ENCODE measurements at regions not wholly inside any gene's neighbourhood (a gene's known extent, or its start where the extent isn't known, plus 50 kb on each side); places are given as distances from the start of the nearest gene placed in this dataset.
A peak's percentile ranks its signal among the peaks of the same experiment; 100 is the strongest.

- TF ChIP-seq PPARA (CRISPR knock-in tag; IDR thresholded peaks at IDR 0.05; ENCODE audit: borderline replicate concordance) = no peak
- no peak for TF ChIP-seq ARNTL (CRISPR knock-in tag; IDR thresholded peaks at IDR 0.05; ENCODE audit: borderline replicate concordance, low read depth)
- no peak for TF ChIP-seq BACH2 (CRISPR knock-in tag; IDR thresholded peaks at IDR 0.05; ENCODE audit: borderline replicate concordance)
- TF ChIP-seq CSDC2 (CRISPR knock-in tag; IDR thresholded peaks at IDR 0.05) = no peak
- no peak for TF ChIP-seq ZFP30 (CRISPR knock-in tag; IDR thresholded peaks at IDR 0.05)
- no peak for TF ChIP-seq TOX (CRISPR knock-in tag; IDR thresholded peaks at IDR 0.05; ENCODE audit: borderline replicate concordance)
- no peak for TF ChIP-seq ZC3H10 (CRISPR knock-in tag; IDR thresholded peaks at IDR 0.05)
- TF ChIP-seq SNAI2 (CRISPR knock-in tag; IDR thresholded peaks at IDR 0.05) = no peak
- ATAC-seq = no peak
Observed at GRCh38 chr18:35875566-35875965, 96.9 kb upstream of the RMP24 start.

GRCh38 chr18:35876243-35876642 lies 96.2 kb upstream of the RMP24 start:
- peak; percentile 73; the same call in 1 of the 2 replicates for TF ChIP-seq TSHZ2 (CRISPR knock-in tag; IDR thresholded peaks at IDR 0.05)
- TF ChIP-seq ZNF8 (CRISPR knock-in tag; IDR thresholded peaks at IDR 0.05) = 0 out of 2 replicates have a peak, but pooled peaks have one; percentile 38
- no peak for TF ChIP-seq PPARA (CRISPR knock-in tag; IDR thresholded peaks at IDR 0.05; ENCODE audit: borderline replicate concordance)
- TF ChIP-seq TCF4 (CRISPR knock-in tag; IDR thresholded peaks at IDR 0.05; ENCODE audit: borderline replicate concordance) = peak; percentile 100
- no peak for ATAC-seq

GRCh38 chr18:35880788-35881455 lies 91.6 kb upstream of the RMP24 start:
- TF ChIP-seq ZFP30 (CRISPR knock-in tag; IDR thresholded peaks at IDR 0.05) (no peak), TCF4 (CRISPR knock-in tag; IDR thresholded peaks at IDR 0.05; ENCODE audit: borderline replicate concordance) (no peak), PPARA (CRISPR knock-in tag; IDR thresholded peaks at IDR 0.05; ENCODE audit: borderline replicate concordance) (no peak), GLIS3 (CRISPR knock-in tag; IDR thresholded peaks at IDR 0.05) (no peak), PATZ1 (CRISPR knock-in tag; IDR thresholded peaks at IDR 0.05; ENCODE audit: borderline replicate concordance) (no peak), CREB5 (CRISPR knock-in tag; IDR thresholded peaks at IDR 0.05; ENCODE audit: low read depth) (no peak), ZFP3 (CRISPR knock-in tag; IDR thresholded peaks at IDR 0.05) (no peak), SNAI2 (CRISPR knock-in tag; IDR thresholded peaks at IDR 0.05) (no peak), ISL1 (CRISPR knock-in tag; IDR thresholded peaks at IDR 0.05) (no peak), CSRNP3 (CRISPR knock-in tag; IDR thresholded peaks at IDR 0.05) (no peak), RARB (CRISPR knock-in tag; IDR thresholded peaks at IDR 0.05) (no peak), OSR1 (CRISPR knock-in tag; IDR thresholded peaks at IDR 0.05) (no peak), ZNF70 (CRISPR knock-in tag; IDR thresholded peaks at IDR 0.05) (no peak), CSDC2 (CRISPR knock-in tag; IDR thresholded peaks at IDR 0.05) (no peak)
- no peak for ATAC-seq

GRCh38 chr18:35888329-35888728 lies 84.2 kb upstream of the RMP24 start:
- no peak for ATAC-seq
- TF ChIP-seq ZFP3 (CRISPR knock-in tag; IDR thresholded peaks at IDR 0.05) = no peak
- TF ChIP-seq GLIS3 (CRISPR knock-in tag; IDR thresholded peaks at IDR 0.05) = no peak
- TF ChIP-seq BACH2 (CRISPR knock-in tag; IDR thresholded peaks at IDR 0.05; ENCODE audit: borderline replicate concordance) = no peak
- no peak for TF ChIP-seq ZFP30 (CRISPR knock-in tag; IDR thresholded peaks at IDR 0.05)
- no peak for TF ChIP-seq ZC3H10 (CRISPR knock-in tag; IDR thresholded peaks at IDR 0.05)
- no peak for TF ChIP-seq CSDC2 (CRISPR knock-in tag; IDR thresholded peaks at IDR 0.05)
- no peak for TF ChIP-seq ZNF8 (CRISPR knock-in tag; IDR thresholded peaks at IDR 0.05)
- no peak for TF ChIP-seq SNAI2 (CRISPR knock-in tag; IDR thresholded peaks at IDR 0.05)

All from SK-N-SH treated with all-trans-retinoic acid at 6 μM for 48 hours (cell line).